H9 (cell line): ENCODE measurements at regions not wholly inside any gene's neighbourhood (a gene's known extent, or its start where the extent isn't known, plus 50 kb on each side); places are given as distances from the start of the nearest gene placed in this dataset.

Experiments used
- DNase-seq: peaks from one replicate; pipeline ENCODE4 v3.0.0-alpha.2; 2017
- H2AFZ ChIP-seq: one replicate; pipeline ENCODE4 v1.6.1; 2013; ENCODE audit warnings: mild to moderate bottlenecking, low read length, control low read depth, moderate library complexity
- H2AK5ac ChIP-seq: 2 replicates; pipeline ENCODE4 v1.6.1; 2013; ENCODE audit warnings: low read length, control low read depth, mixed read lengths; ENCODE audit not compliant: insufficient read length
- H2BK120ac ChIP-seq: one replicate; pipeline ENCODE4 v1.6.1; 2013; ENCODE audit warnings: low read depth, mild to moderate bottlenecking, low read length, control low read depth, inconsistent platforms; ENCODE audit not compliant: poor library complexity, severe bottlenecking
- H2BK12ac ChIP-seq: 2 replicates; pipeline ENCODE4 v1.6.1; 2013; ENCODE audit warnings: low read length, control low read depth, mixed read lengths, low read depth; ENCODE audit not compliant: insufficient read length
- H2BK15ac ChIP-seq: 2 replicates; pipeline ENCODE4 v1.6.1; 2013; ENCODE audit warnings: low read depth, low read length, control low read depth
- H2BK20ac ChIP-seq: one replicate; pipeline ENCODE4 v1.6.1; 2013; ENCODE audit warnings: low read depth, mild to moderate bottlenecking, low read length, control low read depth, inconsistent platforms; ENCODE audit not compliant: poor library complexity, severe bottlenecking
- H2BK5ac ChIP-seq: 2 replicates; pipeline ENCODE4 v1.6.1; 2013; ENCODE audit warnings: low read length, control low read depth, mixed read lengths; ENCODE audit not compliant: insufficient read length
- H3K14ac ChIP-seq: 2 replicates; pipeline ENCODE4 v1.6.1; 2013; ENCODE audit warnings: low read length, control low read depth; ENCODE audit not compliant: insufficient read depth
- H3K18ac ChIP-seq: 2 replicates; pipeline ENCODE4 v1.6.1; 2013; ENCODE audit warnings: low read depth, mild to moderate bottlenecking, mixed read lengths, low read length, control low read depth; ENCODE audit not compliant: insufficient read length
- H3K23ac ChIP-seq: 2 replicates; pipeline ENCODE4 v1.6.1; 2013; ENCODE audit warnings: low read length, control low read depth, mixed read lengths, low read depth; ENCODE audit not compliant: insufficient read length
- H3K23me2 ChIP-seq: 2 replicates; pipeline ENCODE4 v1.6.1; 2013; ENCODE audit warnings: low read depth, mild to moderate bottlenecking, mixed read lengths, low read length, control low read depth; ENCODE audit not compliant: insufficient read length, poor library complexity, severe bottlenecking
- H3K27ac ChIP-seq: 2 replicates; pipeline ENCODE4 v1.5.1; 2013; ENCODE audit warnings: low read length, control low read depth, mixed read lengths, low read depth; ENCODE audit not compliant: insufficient read length
- H3K27me3 ChIP-seq: 2 replicates; pipeline ENCODE4 v1.6.1; 2013; ENCODE audit warnings: low read length, control low read depth, inconsistent platforms; ENCODE audit not compliant: insufficient read depth
- H3K4ac ChIP-seq: 2 replicates; pipeline ENCODE4 v1.6.1; 2013; ENCODE audit warnings: low read depth, mild to moderate bottlenecking, control low read depth, inconsistent platforms, low read length, moderate library complexity
- H3K4me1 ChIP-seq: 2 replicates; pipeline ENCODE4 v1.6.1; 2013; ENCODE audit warnings: low read length, control low read depth, inconsistent platforms; ENCODE audit not compliant: insufficient read depth
- H3K4me2 ChIP-seq: 2 replicates; pipeline ENCODE4 v1.6.1; 2013; ENCODE audit warnings: low read length, control low read depth, mixed read lengths; ENCODE audit not compliant: insufficient read length, insufficient read depth
- H3K56ac ChIP-seq: 2 replicates; pipeline ENCODE4 v1.6.1; 2013; ENCODE audit warnings: low read depth, mild to moderate bottlenecking, mixed read lengths, low read length, control low read depth; ENCODE audit not compliant: insufficient read length
- H3K79me1 ChIP-seq: 2 replicates; pipeline ENCODE4 v1.6.1; 2013; ENCODE audit warnings: low read depth, mild to moderate bottlenecking, moderate library complexity, low read length, control low read depth, inconsistent platforms; ENCODE audit not compliant: insufficient read depth, poor library complexity, severe bottlenecking
- H3K79me2 ChIP-seq: 2 replicates; pipeline ENCODE4 v1.6.1; 2013; ENCODE audit warnings: low read length, control low read depth, inconsistent platforms; ENCODE audit not compliant: insufficient read depth
- H3K9ac ChIP-seq: 2 replicates; pipeline ENCODE4 v1.6.1; 2013; ENCODE audit warnings: low read length, control low read depth, mixed read lengths; ENCODE audit not compliant: insufficient read length; ENCODE audit errors: extremely low read depth
- H3K9me3 ChIP-seq: one replicate; pipeline ENCODE4 v1.6.1; 2013; ENCODE audit warnings: low read depth, low read length, inconsistent platforms; ENCODE audit not compliant: control insufficient read depth
- H3T11ph ChIP-seq: one replicate; pipeline ENCODE4 v1.6.1; 2013; ENCODE audit warnings: mild to moderate bottlenecking, low read length, control low read depth, inconsistent platforms
- H4K20me1 ChIP-seq: one replicate; pipeline ENCODE4 v1.6.1; 2013; ENCODE audit not compliant: control insufficient read depth, insufficient read length, insufficient read depth
- H4K5ac ChIP-seq: 2 replicates; pipeline ENCODE4 v1.6.1; 2013; ENCODE audit warnings: low read depth, mild to moderate bottlenecking, mixed read lengths, low read length, control low read depth; ENCODE audit not compliant: insufficient read length
- H4K8ac ChIP-seq: replicated peaks from 2 replicates; pipeline ENCODE4 v1.6.1; 2013; ENCODE audit warnings: low read length, control low read depth, mixed read lengths, low read depth; ENCODE audit not compliant: insufficient read length
- H4K91ac ChIP-seq: 2 replicates; pipeline ENCODE4 v1.6.1; 2013; ENCODE audit warnings: low read depth, mild to moderate bottlenecking, moderate library complexity, mixed read lengths, low read length, control low read depth; ENCODE audit not compliant: insufficient read length
- H3K27ac Mint-ChIP-seq, 3 experiments: 2 replicates in 2 of 3; 3 replicates in 1 of 3; pipeline ENCODE4 v1.8.0; 2020 to 2021; ENCODE audit warnings: mixed read lengths in 3 of 3, mild to moderate bottlenecking in 1 of 3, moderate library complexity in 1 of 3
- H3K27me3 Mint-ChIP-seq: 2 replicates; pipeline ENCODE4 v1.8.0; 2021; ENCODE audit warnings: low read depth, mild to moderate bottlenecking, moderate library complexity, mixed read lengths
- H3K36me3 Mint-ChIP-seq, 3 experiments: 2 replicates in 2 of 3; 3 replicates in 1 of 3; pipeline ENCODE4 v1.8.0; 2020 to 2021; ENCODE audit warnings: low read depth in 3 of 3, mixed read lengths in 3 of 3; ENCODE audit not compliant: insufficient read depth in 1 of 3
- H3K4me1 Mint-ChIP-seq, 2 experiments: 2 replicates each; pipeline ENCODE4 v1.8.0; 2020; ENCODE audit warnings: mixed read lengths in 2 of 2
- H3K4me3 Mint-ChIP-seq, 2 experiments: 2 replicates in 1 of 2; 3 replicates in 1 of 2; pipeline ENCODE4 v1.8.0; 2020 to 2021; ENCODE audit warnings: mild to moderate bottlenecking in 2 of 2, mixed read lengths in 2 of 2, moderate library complexity in 1 of 2
- H3K9me3 Mint-ChIP-seq, 2 experiments: 2 replicates in 1 of 2; 3 replicates in 1 of 2; pipeline ENCODE4 v1.8.0; 2020; ENCODE audit warnings: mild to moderate bottlenecking in 2 of 2, mixed read lengths in 2 of 2, moderate library complexity in 1 of 2
- WGBS: extraction: QIAGEN DNeasy Blood & Tissue Kit; methylation state at CpG from one replicate; pipeline ENCODE4 v1.1.7; 2013; ENCODE audit warnings: missing lambda C conversion rate, low lambda C conversion rate, mixed read lengths; ENCODE audit not compliant: insufficient read length; ENCODE audit errors: extremely low coverage; 5-methylcytosine and 5-hydroxymethylcytosine counted together
- TF ChIP-seq, protein P1 (sequence below): fragments of 200-600 bp; sonication (generic); conservative IDR thresholded peaks from 3 replicates; pipeline ENCODE4 v1.8.0; 2021; ENCODE audit warnings: antibody characterized with exemption, mild to moderate bottlenecking

DNA sequence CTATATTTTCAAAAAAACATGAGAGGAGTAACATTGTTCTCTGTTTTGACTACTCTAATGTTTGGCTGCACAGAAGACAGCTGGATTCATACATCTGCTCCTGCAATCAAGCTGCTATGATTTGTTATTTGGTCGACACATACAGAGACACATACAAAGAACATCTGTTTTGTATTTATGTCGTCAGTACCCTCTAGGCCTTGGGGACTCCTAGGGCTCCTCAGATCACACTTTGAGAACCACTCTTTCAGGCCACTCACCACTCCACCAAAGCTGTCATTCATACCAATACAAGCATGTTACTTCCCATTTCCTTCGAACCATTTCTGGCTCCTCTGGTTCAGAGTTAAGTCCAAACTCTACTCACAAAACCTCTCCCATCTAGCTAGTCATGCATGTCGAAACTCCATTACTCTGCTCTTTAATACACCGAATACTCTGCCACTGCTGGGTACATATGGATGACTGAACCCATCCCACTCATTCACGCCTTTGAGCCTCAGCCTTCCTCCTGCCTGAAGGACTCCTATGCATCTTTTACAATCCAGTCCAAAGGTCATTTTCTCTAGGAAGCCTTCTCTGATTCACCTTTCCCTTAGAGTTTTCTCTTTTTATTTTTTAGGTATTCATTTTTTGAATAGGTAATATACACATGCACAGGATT, 102.9 kb upstream of the ARHGEF3 start:
- Histone ChIP-seq H2BK120ac (no peak overlapping the region), H3K79me2 (no peaks in the 10 kb centered on the region), H4K5ac (no peak overlapping the region), H2BK12ac (no peak overlapping the region), H2BK15ac (no peak overlapping the region), H3K56ac (no peak overlapping the region), H2BK20ac (no peak overlapping the region), H4K8ac (no peak overlapping the region), H3K14ac (no peak overlapping the region), H3K27me3 (no peaks in the 10 kb centered on the region), H3K27ac (no peak overlapping the region), H3K18ac (no peak overlapping the region), H2BK5ac (no peak overlapping the region), H3K79me1 (no peaks in the 10 kb centered on the region), H2AK5ac (no peak overlapping the region), H4K91ac (no peak overlapping the region), H3K9me3 (no peaks in the 10 kb centered on the region), H4K20me1 (no peaks in the 10 kb centered on the region), H3K4me2 (no peak overlapping the region), H3K4ac (no peak overlapping the region), H3K23ac (no peak overlapping the region), H3K4me1 (no peaks in the 10 kb centered on the region), H2AFZ (no peak overlapping the region), H3T11ph (no peak overlapping the region), H3K23me2 (no peaks in the 10 kb centered on the region), H3K9ac (no peak overlapping the region)
- TF ChIP-seq, protein P1, sequence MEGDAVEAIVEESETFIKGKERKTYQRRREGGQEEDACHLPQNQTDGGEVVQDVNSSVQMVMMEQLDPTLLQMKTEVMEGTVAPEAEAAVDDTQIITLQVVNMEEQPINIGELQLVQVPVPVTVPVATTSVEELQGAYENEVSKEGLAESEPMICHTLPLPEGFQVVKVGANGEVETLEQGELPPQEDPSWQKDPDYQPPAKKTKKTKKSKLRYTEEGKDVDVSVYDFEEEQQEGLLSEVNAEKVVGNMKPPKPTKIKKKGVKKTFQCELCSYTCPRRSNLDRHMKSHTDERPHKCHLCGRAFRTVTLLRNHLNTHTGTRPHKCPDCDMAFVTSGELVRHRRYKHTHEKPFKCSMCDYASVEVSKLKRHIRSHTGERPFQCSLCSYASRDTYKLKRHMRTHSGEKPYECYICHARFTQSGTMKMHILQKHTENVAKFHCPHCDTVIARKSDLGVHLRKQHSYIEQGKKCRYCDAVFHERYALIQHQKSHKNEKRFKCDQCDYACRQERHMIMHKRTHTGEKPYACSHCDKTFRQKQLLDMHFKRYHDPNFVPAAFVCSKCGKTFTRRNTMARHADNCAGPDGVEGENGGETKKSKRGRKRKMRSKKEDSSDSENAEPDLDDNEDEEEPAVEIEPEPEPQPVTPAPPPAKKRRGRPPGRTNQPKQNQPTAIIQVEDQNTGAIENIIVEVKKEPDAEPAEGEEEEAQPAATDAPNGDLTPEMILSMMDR: no peak
- no CpG with 5 or more reads among the region's 6 CpGs for WGBS
- Mint-ChIP-seq H3K4me1 (peaks cover 3% of the 10 kb centered on the region in 2 experiments; a peak in 2 of 4 replicates), H3K4me3 (no peak overlapping the region), H3K36me3 (no peaks in the 10 kb centered on the region), H3K9me3 (no peaks in the 10 kb centered on the region), H3K27ac (no peak overlapping the region), H3K27me3 (no peaks in the 10 kb centered on the region)
- no peak for DNase-seq
